Mucosa of rectum (tissue), 2 donors: ENCODE measurements at regions not wholly inside any gene's neighbourhood (a gene's known extent, or its start where the extent isn't known, plus 50 kb on each side); places are given as distances from the start of the nearest gene placed in this dataset.

Experiments
- H3K27ac ChIP-seq, 2 donors: one replicate each; pipeline ENCODE4 v1.7.0; 2013; ENCODE audit warnings: inconsistent platforms in 2 of 2, low read depth in 2 of 2, low read length in 2 of 2
- H3K27me3 ChIP-seq, 2 donors: one replicate each; pipeline ENCODE4 v1.7.0; 2013; ENCODE audit warnings: low read length in 2 of 2; ENCODE audit not compliant: control insufficient read depth in 2 of 2, insufficient read depth in 2 of 2
- H3K36me3 ChIP-seq, 2 donors: one replicate each; pipeline ENCODE4 v1.7.0; 2013; ENCODE audit warnings: low read length in 2 of 2; ENCODE audit not compliant: control insufficient read depth in 2 of 2, insufficient read depth in 2 of 2
- H3K4me1 ChIP-seq, 2 donors: one replicate each; pipeline ENCODE4 v1.7.0; 2013; ENCODE audit warnings: low read length in 2 of 2, mild to moderate bottlenecking in 1 of 2; ENCODE audit not compliant: control insufficient read depth in 2 of 2, insufficient read depth in 2 of 2
- H3K4me3 ChIP-seq, 2 donors: one replicate each; pipeline ENCODE4 v1.7.0; 2013; ENCODE audit warnings: low read length in 2 of 2
- H3K9ac ChIP-seq, 2 donors: one replicate each; pipeline ENCODE4 v1.7.0; 2013; ENCODE audit warnings: low read length in 2 of 2, low read depth in 1 of 2, mild to moderate bottlenecking in 1 of 2
- H3K9me3 ChIP-seq, 2 donors: one replicate each; pipeline ENCODE4 v1.7.0; 2013; ENCODE audit warnings: low read length in 2 of 2; ENCODE audit not compliant: control insufficient read depth in 2 of 2
- donor health status: healthy.
- donor health status: Normal muscosa, but diverticular disease.

DNA sequence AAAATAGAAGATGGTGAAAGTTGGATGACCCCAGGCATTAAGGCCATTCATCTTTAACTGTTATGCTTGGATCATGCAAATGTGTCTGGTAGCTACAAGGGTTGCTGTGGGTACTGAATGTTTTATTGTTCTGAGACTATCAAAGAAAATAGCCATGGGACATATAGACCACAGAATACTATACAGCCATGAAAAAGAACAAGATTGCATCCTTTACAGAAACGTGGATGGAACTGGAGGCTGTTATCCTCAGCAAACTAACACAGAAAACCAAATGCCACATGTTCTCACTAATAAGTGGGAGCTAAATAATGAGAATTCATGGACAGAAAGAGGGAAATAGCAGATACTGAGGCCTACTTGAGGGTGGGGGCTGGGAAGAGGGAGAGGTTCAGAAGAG, 249.0 kb downstream of the LTN1 start:
- no peaks in the 10 kb centered on the region for H3K27me3 ChIP-seq
- H3K27ac ChIP-seq, result no peak overlapping the region
- no peaks in the 10 kb centered on the region for H3K36me3 ChIP-seq
- H3K9me3 ChIP-seq, result no peaks in the 10 kb centered on the region
- no peak overlapping the region for H3K9ac ChIP-seq
- H3K4me3 ChIP-seq, result no peak overlapping the region
- H3K4me1 ChIP-seq, result peaks cover 6% of the 10 kb centered on the region in 2 donors

DNA sequence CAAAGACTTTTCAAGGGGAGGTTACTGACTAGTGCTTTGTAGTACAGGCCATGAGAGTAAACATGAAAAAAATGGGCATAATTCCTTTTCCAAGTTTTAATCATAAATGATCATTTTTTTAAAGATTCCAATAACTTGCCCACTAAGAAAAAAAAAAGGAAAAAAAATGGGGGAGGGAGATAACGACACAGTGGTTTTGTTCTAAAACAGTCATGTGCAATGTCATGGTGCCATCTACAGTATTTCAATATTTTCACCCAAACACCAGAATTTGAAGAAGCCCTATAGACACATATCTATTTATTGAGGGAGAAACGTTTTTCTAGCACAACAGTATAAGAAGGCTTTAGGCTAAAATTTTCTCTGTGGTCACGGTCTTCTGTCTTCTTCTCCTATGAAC, 250.2 kb downstream of the LTN1 start:
- Histone ChIP-seq H3K9me3 (no peaks in the 10 kb centered on the region), H3K27me3 (no peaks in the 10 kb centered on the region), H3K36me3 (no peaks in the 10 kb centered on the region), H3K4me1 (peaks cover 6% of the 10 kb centered on the region in 2 donors), H3K27ac (no peak overlapping the region), H3K9ac (no peak overlapping the region), H3K4me3 (no peak overlapping the region)

DNA sequence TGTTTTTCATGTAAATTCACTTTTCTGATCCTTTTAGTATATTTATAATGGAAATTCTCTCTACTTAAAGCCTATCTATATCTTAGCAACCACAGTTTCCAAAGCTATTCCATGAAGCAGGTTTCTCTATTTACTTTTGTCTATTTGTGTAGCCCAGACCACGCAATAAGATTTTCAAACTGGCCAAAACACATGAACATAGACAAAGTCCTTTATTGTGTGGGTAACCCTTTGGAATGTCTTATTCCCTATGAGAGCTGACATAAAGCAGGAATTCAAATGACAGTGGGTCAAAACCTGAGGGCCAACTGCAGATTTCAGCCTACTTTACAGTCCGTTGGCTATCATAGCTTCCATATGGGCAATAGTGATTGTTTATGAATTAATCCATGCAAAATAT, 252.6 kb downstream of the LTN1 start:
- Histone ChIP-seq H3K27me3 (no peaks in the 10 kb centered on the region), H3K4me1 (peaks cover under 1% of the 10 kb centered on the region in 2 donors), H3K4me3 (no peak overlapping the region), H3K27ac (no peak overlapping the region), H3K9ac (no peak overlapping the region), H3K9me3 (no peaks in the 10 kb centered on the region), H3K36me3 (no peaks in the 10 kb centered on the region)

DNA sequence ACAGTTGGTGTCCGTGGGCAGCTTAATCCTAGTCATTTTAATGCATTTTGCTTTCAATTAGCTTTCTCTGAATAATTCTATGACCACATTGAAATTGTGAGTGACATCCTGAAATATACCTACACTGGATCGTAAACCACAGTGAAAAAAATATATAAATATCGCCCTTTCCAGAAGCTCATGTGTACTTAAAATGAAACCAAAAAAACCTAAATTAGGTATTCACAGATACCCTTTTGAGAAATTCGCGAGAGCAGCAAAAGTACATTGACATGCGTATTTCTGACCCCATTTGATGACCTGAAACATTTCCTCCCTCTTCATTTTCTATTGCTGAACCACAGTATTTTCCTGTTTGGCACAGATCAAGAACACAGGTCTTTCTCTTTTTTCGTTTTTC, 253.8 kb downstream of the LTN1 start:
- Histone ChIP-seq H3K9me3 (no peaks in the 10 kb centered on the region), H3K4me1 (no peaks in the 10 kb centered on the region), H3K36me3 (no peaks in the 10 kb centered on the region), H3K27ac (no peak overlapping the region), H3K4me3 (no peak overlapping the region), H3K9ac (no peak overlapping the region), H3K27me3 (no peaks in the 10 kb centered on the region)

GRCh38 chr21:28738420-28738704, 254.3 kb downstream of the LTN1 start:
- H3K9ac ChIP-seq, result no peak overlapping the region
- no peaks in the 10 kb centered on the region for H3K36me3 ChIP-seq
- no peak overlapping the region for H3K4me3 ChIP-seq
- no peak overlapping the region for H3K27ac ChIP-seq
- H3K4me1 ChIP-seq, result no peaks in the 10 kb centered on the region
- H3K9me3 ChIP-seq, result no peaks in the 10 kb centered on the region
- no peaks in the 10 kb centered on the region for H3K27me3 ChIP-seq

GRCh38 chr21:28737674-28738419, 254.8 kb downstream of the LTN1 start:
- H3K4me3 ChIP-seq, result no peak overlapping the region
- no peaks in the 10 kb centered on the region for H3K27me3 ChIP-seq
- no peaks in the 10 kb centered on the region for H3K36me3 ChIP-seq
- no peak overlapping the region for H3K9ac ChIP-seq
- H3K27ac ChIP-seq, result no peak overlapping the region
- no peaks in the 10 kb centered on the region for H3K9me3 ChIP-seq
- no peaks in the 10 kb centered on the region for H3K4me1 ChIP-seq

GRCh38 chr21:28734522-28735175, 258.0 kb downstream of the LTN1 start:
- Histone ChIP-seq H3K36me3 (no peaks in the 10 kb centered on the region), H3K9ac (no peak overlapping the region), H3K9me3 (no peaks in the 10 kb centered on the region), H3K4me1 (no peaks in the 10 kb centered on the region), H3K27me3 (no peaks in the 10 kb centered on the region), H3K27ac (no peak overlapping the region), H3K4me3 (no peak overlapping the region)

DNA sequence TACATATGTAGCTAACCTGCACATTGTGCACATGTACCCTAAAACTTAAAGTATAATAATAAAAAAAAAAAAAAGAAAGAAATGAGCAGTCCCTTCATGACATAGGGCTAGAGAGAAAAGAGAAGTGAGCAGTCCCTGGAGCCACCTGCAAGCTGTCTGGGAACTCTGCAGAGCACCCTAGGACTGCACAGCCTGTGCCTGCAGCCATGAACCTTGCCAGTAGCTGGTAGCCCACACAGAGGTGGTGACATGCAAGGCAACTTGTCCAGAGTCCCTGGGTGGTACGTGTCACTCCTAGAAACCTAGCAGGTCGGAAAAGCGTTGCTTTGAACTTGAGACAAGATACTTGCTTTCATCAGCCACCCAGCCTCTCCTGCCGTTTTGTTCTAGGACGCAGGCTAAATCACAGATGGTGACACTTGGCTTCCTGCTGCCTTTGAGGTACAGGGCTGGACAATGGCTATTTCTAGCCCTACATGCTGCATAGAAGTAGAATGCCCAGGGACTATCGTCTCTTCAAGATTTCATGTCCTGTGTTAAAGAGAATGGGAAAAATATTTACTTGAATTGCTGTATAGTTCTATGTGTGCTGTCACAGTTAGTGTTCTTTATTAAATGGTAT, 260.9 kb downstream of the LTN1 start:
- Histone ChIP-seq H3K4me1 (no peaks in the 10 kb centered on the region), H3K9me3 (no peaks in the 10 kb centered on the region), H3K27me3 (no peaks in the 10 kb centered on the region), H3K36me3 (no peaks in the 10 kb centered on the region), H3K9ac (no peak overlapping the region), H3K27ac (no peak overlapping the region), H3K4me3 (no peak overlapping the region)

DNA sequence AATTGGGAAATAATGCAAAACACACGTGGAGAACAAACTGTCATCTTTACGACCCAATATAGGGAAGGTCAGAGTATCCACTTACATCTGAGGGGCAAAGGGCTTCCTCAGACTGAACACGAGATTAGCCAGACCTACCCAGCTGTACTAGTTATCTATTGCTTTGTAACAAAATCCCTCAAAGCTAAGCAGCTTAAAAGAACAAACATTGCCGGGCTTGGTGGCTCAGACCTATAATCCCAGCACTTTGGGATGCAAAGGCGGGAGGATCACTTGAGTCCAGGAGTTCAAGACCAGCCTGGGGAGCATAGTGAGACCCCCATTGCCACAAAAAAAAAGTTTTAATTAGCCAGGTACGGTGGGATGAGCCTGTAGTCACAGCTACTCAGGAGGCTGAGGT, 262.8 kb downstream of the LTN1 start:
- no peak overlapping the region for H3K4me3 ChIP-seq
- H3K27ac ChIP-seq, result no peak overlapping the region
- no peaks in the 10 kb centered on the region for H3K9me3 ChIP-seq
- H3K4me1 ChIP-seq, result no peaks in the 10 kb centered on the region
- no peaks in the 10 kb centered on the region for H3K36me3 ChIP-seq
- no peak overlapping the region for H3K9ac ChIP-seq
- H3K27me3 ChIP-seq, result no peaks in the 10 kb centered on the region

- Histone ChIP-seq H3K4me1 (no peaks in the 10 kb centered on the region), H3K36me3 (no peaks in the 10 kb centered on the region), H3K27ac (no peak overlapping the region), H3K4me3 (no peak overlapping the region), H3K9me3 (no peaks in the 10 kb centered on the region), H3K9ac (no peak overlapping the region), H3K27me3 (no peaks in the 10 kb centered on the region)
Observed at GRCh38 chr21:28727809-28728208, 264.9 kb downstream of the LTN1 start.
